H9 (cell line): ENCODE measurements at regions not wholly inside any gene's neighbourhood (a gene's known extent, or its start where the extent isn't known, plus 50 kb on each side); places are given as distances from the start of the nearest gene placed in this dataset.

Experiments used
- DNase-seq: peaks from one replicate; pipeline ENCODE4 v3.0.0-alpha.2; 2017
- H2AFZ ChIP-seq: one replicate; pipeline ENCODE4 v1.6.1; 2013; ENCODE audit warnings: mild to moderate bottlenecking, low read length, control low read depth, moderate library complexity
- H2AK5ac ChIP-seq: 2 replicates; pipeline ENCODE4 v1.6.1; 2013; ENCODE audit warnings: low read length, control low read depth, mixed read lengths; ENCODE audit not compliant: insufficient read length
- H2BK120ac ChIP-seq: one replicate; pipeline ENCODE4 v1.6.1; 2013; ENCODE audit warnings: low read depth, mild to moderate bottlenecking, low read length, control low read depth, inconsistent platforms; ENCODE audit not compliant: poor library complexity, severe bottlenecking
- H2BK12ac ChIP-seq: 2 replicates; pipeline ENCODE4 v1.6.1; 2013; ENCODE audit warnings: low read length, control low read depth, mixed read lengths, low read depth; ENCODE audit not compliant: insufficient read length
- H2BK15ac ChIP-seq: 2 replicates; pipeline ENCODE4 v1.6.1; 2013; ENCODE audit warnings: low read depth, low read length, control low read depth
- H2BK20ac ChIP-seq: one replicate; pipeline ENCODE4 v1.6.1; 2013; ENCODE audit warnings: low read depth, mild to moderate bottlenecking, low read length, control low read depth, inconsistent platforms; ENCODE audit not compliant: poor library complexity, severe bottlenecking
- H2BK5ac ChIP-seq: 2 replicates; pipeline ENCODE4 v1.6.1; 2013; ENCODE audit warnings: low read length, control low read depth, mixed read lengths; ENCODE audit not compliant: insufficient read length
- H3K14ac ChIP-seq: 2 replicates; pipeline ENCODE4 v1.6.1; 2013; ENCODE audit warnings: low read length, control low read depth; ENCODE audit not compliant: insufficient read depth
- H3K18ac ChIP-seq: 2 replicates; pipeline ENCODE4 v1.6.1; 2013; ENCODE audit warnings: low read depth, mild to moderate bottlenecking, mixed read lengths, low read length, control low read depth; ENCODE audit not compliant: insufficient read length
- H3K23ac ChIP-seq: 2 replicates; pipeline ENCODE4 v1.6.1; 2013; ENCODE audit warnings: low read length, control low read depth, mixed read lengths, low read depth; ENCODE audit not compliant: insufficient read length
- H3K23me2 ChIP-seq: 2 replicates; pipeline ENCODE4 v1.6.1; 2013; ENCODE audit warnings: low read depth, mild to moderate bottlenecking, mixed read lengths, low read length, control low read depth; ENCODE audit not compliant: insufficient read length, poor library complexity, severe bottlenecking
- H3K27ac ChIP-seq: 2 replicates; pipeline ENCODE4 v1.5.1; 2013; ENCODE audit warnings: low read length, control low read depth, mixed read lengths, low read depth; ENCODE audit not compliant: insufficient read length
- H3K27me3 ChIP-seq: 2 replicates; pipeline ENCODE4 v1.6.1; 2013; ENCODE audit warnings: low read length, control low read depth, inconsistent platforms; ENCODE audit not compliant: insufficient read depth
- H3K4ac ChIP-seq: 2 replicates; pipeline ENCODE4 v1.6.1; 2013; ENCODE audit warnings: low read depth, mild to moderate bottlenecking, control low read depth, inconsistent platforms, low read length, moderate library complexity
- H3K4me1 ChIP-seq: 2 replicates; pipeline ENCODE4 v1.6.1; 2013; ENCODE audit warnings: low read length, control low read depth, inconsistent platforms; ENCODE audit not compliant: insufficient read depth
- H3K4me2 ChIP-seq: 2 replicates; pipeline ENCODE4 v1.6.1; 2013; ENCODE audit warnings: low read length, control low read depth, mixed read lengths; ENCODE audit not compliant: insufficient read length, insufficient read depth
- H3K56ac ChIP-seq: 2 replicates; pipeline ENCODE4 v1.6.1; 2013; ENCODE audit warnings: low read depth, mild to moderate bottlenecking, mixed read lengths, low read length, control low read depth; ENCODE audit not compliant: insufficient read length
- H3K79me1 ChIP-seq: 2 replicates; pipeline ENCODE4 v1.6.1; 2013; ENCODE audit warnings: low read depth, mild to moderate bottlenecking, moderate library complexity, low read length, control low read depth, inconsistent platforms; ENCODE audit not compliant: insufficient read depth, poor library complexity, severe bottlenecking
- H3K79me2 ChIP-seq: 2 replicates; pipeline ENCODE4 v1.6.1; 2013; ENCODE audit warnings: low read length, control low read depth, inconsistent platforms; ENCODE audit not compliant: insufficient read depth
- H3K9ac ChIP-seq: 2 replicates; pipeline ENCODE4 v1.6.1; 2013; ENCODE audit warnings: low read length, control low read depth, mixed read lengths; ENCODE audit not compliant: insufficient read length; ENCODE audit errors: extremely low read depth
- H3K9me3 ChIP-seq: one replicate; pipeline ENCODE4 v1.6.1; 2013; ENCODE audit warnings: low read depth, low read length, inconsistent platforms; ENCODE audit not compliant: control insufficient read depth
- H3T11ph ChIP-seq: one replicate; pipeline ENCODE4 v1.6.1; 2013; ENCODE audit warnings: mild to moderate bottlenecking, low read length, control low read depth, inconsistent platforms
- H4K20me1 ChIP-seq: one replicate; pipeline ENCODE4 v1.6.1; 2013; ENCODE audit not compliant: control insufficient read depth, insufficient read length, insufficient read depth
- H4K5ac ChIP-seq: 2 replicates; pipeline ENCODE4 v1.6.1; 2013; ENCODE audit warnings: low read depth, mild to moderate bottlenecking, mixed read lengths, low read length, control low read depth; ENCODE audit not compliant: insufficient read length
- H4K8ac ChIP-seq: replicated peaks from 2 replicates; pipeline ENCODE4 v1.6.1; 2013; ENCODE audit warnings: low read length, control low read depth, mixed read lengths, low read depth; ENCODE audit not compliant: insufficient read length
- H4K91ac ChIP-seq: 2 replicates; pipeline ENCODE4 v1.6.1; 2013; ENCODE audit warnings: low read depth, mild to moderate bottlenecking, moderate library complexity, mixed read lengths, low read length, control low read depth; ENCODE audit not compliant: insufficient read length
- H3K27ac Mint-ChIP-seq, 3 experiments: 2 replicates in 2 of 3; 3 replicates in 1 of 3; pipeline ENCODE4 v1.8.0; 2020 to 2021; ENCODE audit warnings: mixed read lengths in 3 of 3, mild to moderate bottlenecking in 1 of 3, moderate library complexity in 1 of 3
- H3K27me3 Mint-ChIP-seq: 2 replicates; pipeline ENCODE4 v1.8.0; 2021; ENCODE audit warnings: low read depth, mild to moderate bottlenecking, moderate library complexity, mixed read lengths
- H3K36me3 Mint-ChIP-seq, 3 experiments: 2 replicates in 2 of 3; 3 replicates in 1 of 3; pipeline ENCODE4 v1.8.0; 2020 to 2021; ENCODE audit warnings: low read depth in 3 of 3, mixed read lengths in 3 of 3; ENCODE audit not compliant: insufficient read depth in 1 of 3
- H3K4me1 Mint-ChIP-seq, 2 experiments: 2 replicates each; pipeline ENCODE4 v1.8.0; 2020; ENCODE audit warnings: mixed read lengths in 2 of 2
- H3K4me3 Mint-ChIP-seq, 2 experiments: 2 replicates in 1 of 2; 3 replicates in 1 of 2; pipeline ENCODE4 v1.8.0; 2020 to 2021; ENCODE audit warnings: mild to moderate bottlenecking in 2 of 2, mixed read lengths in 2 of 2, moderate library complexity in 1 of 2
- H3K9me3 Mint-ChIP-seq, 2 experiments: 2 replicates in 1 of 2; 3 replicates in 1 of 2; pipeline ENCODE4 v1.8.0; 2020; ENCODE audit warnings: mild to moderate bottlenecking in 2 of 2, mixed read lengths in 2 of 2, moderate library complexity in 1 of 2
- WGBS: extraction: QIAGEN DNeasy Blood & Tissue Kit; methylation state at CpG from one replicate; pipeline ENCODE4 v1.1.7; 2013; ENCODE audit warnings: missing lambda C conversion rate, low lambda C conversion rate, mixed read lengths; ENCODE audit not compliant: insufficient read length; ENCODE audit errors: extremely low coverage; 5-methylcytosine and 5-hydroxymethylcytosine counted together
- TF ChIP-seq, protein P1 (sequence below): fragments of 200-600 bp; sonication (generic); conservative IDR thresholded peaks from 3 replicates; pipeline ENCODE4 v1.8.0; 2021; ENCODE audit warnings: antibody characterized with exemption, mild to moderate bottlenecking

DNA sequence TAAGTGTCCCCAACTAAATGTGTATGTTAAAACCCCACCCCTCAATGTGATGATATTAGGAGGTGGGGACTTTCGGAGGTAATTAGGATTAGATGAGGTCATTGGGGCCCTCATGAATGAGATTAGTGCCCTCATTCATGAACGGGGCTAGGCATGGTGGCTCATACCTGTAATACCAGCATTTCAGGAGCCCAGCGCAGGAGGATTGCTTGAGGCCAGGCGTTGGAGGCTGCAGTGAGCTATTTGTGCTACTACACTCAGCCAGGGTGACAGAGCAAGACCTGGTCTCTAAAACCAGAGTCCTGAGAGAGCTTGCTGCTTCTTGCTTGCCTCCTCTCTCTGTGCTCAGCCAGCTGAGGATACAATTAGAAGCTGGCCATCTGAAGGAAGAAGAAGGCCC lies 62.1 kb upstream of the HSPA9 start:
- Histone ChIP-seq H2BK12ac (no peak overlapping the region), H3K23me2 (no peaks in the 10 kb centered on the region), H4K5ac (no peak overlapping the region), H3K9ac (no peak overlapping the region), H3K56ac (no peak overlapping the region), H3K27ac (no peak overlapping the region), H2BK15ac (no peak overlapping the region), H3K18ac (no peak overlapping the region), H4K20me1 (no peaks in the 10 kb centered on the region), H4K91ac (no peak overlapping the region), H2AFZ (no peak overlapping the region), H3K27me3 (no peaks in the 10 kb centered on the region), H3K4ac (no peak overlapping the region), H3K23ac (no peak overlapping the region), H3K79me2 (no peaks in the 10 kb centered on the region), H4K8ac (no peak overlapping the region), H3K9me3 (no peaks in the 10 kb centered on the region), H3K14ac (no peak overlapping the region), H3K4me2 (no peak overlapping the region), H3K79me1 (no peaks in the 10 kb centered on the region), H2BK120ac (no peak overlapping the region), H3K4me1 (no peaks in the 10 kb centered on the region; the same call in 1 of the 2 replicates), H3T11ph (no peak overlapping the region), H2BK5ac (no peak overlapping the region), H2BK20ac (no peak overlapping the region), H2AK5ac (no peak overlapping the region)
- no peak for DNase-seq
- Mint-ChIP-seq H3K27ac (no peak overlapping the region; a peak in 1 of 7 replicates), H3K27me3 (no peaks in the 10 kb centered on the region; the same call in 1 of the 2 replicates), H3K36me3 (no peaks in the 10 kb centered on the region; a peak in 1 of 7 replicates), H3K4me1 (peaks cover 29 to 36% of the 10 kb centered on the region in 2 experiments), H3K4me3 (no peak overlapping the region), H3K9me3 (no peaks in the 10 kb centered on the region; a peak in 1 of 5 replicates)
- no CpG with 5 or more reads among the region's 4 CpGs for WGBS
- TF ChIP-seq, protein P1, sequence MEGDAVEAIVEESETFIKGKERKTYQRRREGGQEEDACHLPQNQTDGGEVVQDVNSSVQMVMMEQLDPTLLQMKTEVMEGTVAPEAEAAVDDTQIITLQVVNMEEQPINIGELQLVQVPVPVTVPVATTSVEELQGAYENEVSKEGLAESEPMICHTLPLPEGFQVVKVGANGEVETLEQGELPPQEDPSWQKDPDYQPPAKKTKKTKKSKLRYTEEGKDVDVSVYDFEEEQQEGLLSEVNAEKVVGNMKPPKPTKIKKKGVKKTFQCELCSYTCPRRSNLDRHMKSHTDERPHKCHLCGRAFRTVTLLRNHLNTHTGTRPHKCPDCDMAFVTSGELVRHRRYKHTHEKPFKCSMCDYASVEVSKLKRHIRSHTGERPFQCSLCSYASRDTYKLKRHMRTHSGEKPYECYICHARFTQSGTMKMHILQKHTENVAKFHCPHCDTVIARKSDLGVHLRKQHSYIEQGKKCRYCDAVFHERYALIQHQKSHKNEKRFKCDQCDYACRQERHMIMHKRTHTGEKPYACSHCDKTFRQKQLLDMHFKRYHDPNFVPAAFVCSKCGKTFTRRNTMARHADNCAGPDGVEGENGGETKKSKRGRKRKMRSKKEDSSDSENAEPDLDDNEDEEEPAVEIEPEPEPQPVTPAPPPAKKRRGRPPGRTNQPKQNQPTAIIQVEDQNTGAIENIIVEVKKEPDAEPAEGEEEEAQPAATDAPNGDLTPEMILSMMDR = no peak
